Muscle layer of colon (tissue), 2 donors: ENCODE measurements at regions not wholly inside any gene's neighbourhood (a gene's known extent, or its start where the extent isn't known, plus 50 kb on each side); places are given as distances from the start of the nearest gene placed in this dataset.

Experiments used
- H3K27ac ChIP-seq: one replicate; pipeline ENCODE4 v1.7.0; 2013; ENCODE audit warnings: low read depth, mild to moderate bottlenecking, low read length, moderate library complexity
- H3K27me3 ChIP-seq, 2 donors: one replicate each; pipeline ENCODE4 v1.7.0; 2013; ENCODE audit warnings: low read length in 2 of 2, mild to moderate bottlenecking in 2 of 2; ENCODE audit not compliant: insufficient read depth in 2 of 2, control insufficient read depth in 1 of 2
- H3K36me3 ChIP-seq: one replicate; pipeline ENCODE4 v1.7.0; 2013; ENCODE audit warnings: mild to moderate bottlenecking, low read length; ENCODE audit not compliant: insufficient read depth
- H3K4me1 ChIP-seq: one replicate; pipeline ENCODE4 v1.7.0; 2013; ENCODE audit warnings: mild to moderate bottlenecking, low read length; ENCODE audit not compliant: insufficient read depth
- H3K4me3 ChIP-seq, 2 donors: one replicate each; pipeline ENCODE4 v1.7.0; 2013; ENCODE audit warnings: low read length in 2 of 2, low read depth in 1 of 2, mild to moderate bottlenecking in 1 of 2, moderate library complexity in 1 of 2
- H3K9ac ChIP-seq: one replicate; pipeline ENCODE4 v1.7.0; 2013; ENCODE audit warnings: low read length
- H3K9me3 ChIP-seq: one replicate; pipeline ENCODE4 v1.7.0; 2013; ENCODE audit warnings: mild to moderate bottlenecking, low read length
- donor health status: abdominal sarcoma.
- donor health status: Adenocarcinoma of cecum.

GRCh38 chr5:96242571-96242970 is 190.5 kb downstream of the PCSK1 start:
- H3K27ac ChIP-seq, result no peak overlapping the region
- H3K4me3 ChIP-seq, result no peak overlapping the region

GRCh38 chr5:96236831-96237230 is 196.2 kb downstream of the PCSK1 start:
- no peak overlapping the region for H3K4me3 ChIP-seq
- H3K9me3 ChIP-seq, result no peaks in the 10 kb centered on the region
- H3K27me3 ChIP-seq, result no peaks in the 10 kb centered on the region
- H3K4me1 ChIP-seq, result peaks cover 10% of the 10 kb centered on the region
- no peaks in the 10 kb centered on the region for H3K36me3 ChIP-seq
- H3K9ac ChIP-seq, result no peak overlapping the region
- no peak overlapping the region for H3K27ac ChIP-seq

More at GRCh38 chr5:96242571-96242970, 190.5 kb downstream of the PCSK1 start:
- Histone ChIP-seq H3K36me3 (no peaks in the 10 kb centered on the region), H3K9ac (no peak overlapping the region), H3K27me3 (no peaks in the 10 kb centered on the region), H3K9me3 (no peaks in the 10 kb centered on the region), H3K4me1 (peaks cover 8% of the 10 kb centered on the region)

GRCh38 chr5:96236051-96236450 is 197.0 kb downstream of the PCSK1 start:
- H3K9ac ChIP-seq, result no peak overlapping the region
- H3K27ac ChIP-seq, result no peak overlapping the region
- peak overlapping the region in 1 of 2 donors; percentile 8 for H3K4me3 ChIP-seq
- no peaks in the 10 kb centered on the region for H3K36me3 ChIP-seq
- H3K4me1 ChIP-seq, result peaks cover 10% of the 10 kb centered on the region
- H3K27me3 ChIP-seq, result no peaks in the 10 kb centered on the region
- no peaks in the 10 kb centered on the region for H3K9me3 ChIP-seq

GRCh38 chr5:96235008-96235910 is 197.8 kb downstream of the PCSK1 start:
- Histone ChIP-seq H3K27me3 (no peaks in the 10 kb centered on the region), H3K9ac (no peak overlapping the region), H3K4me3 (peak overlapping the region in 1 of 2 donors; percentile 8), H3K36me3 (no peaks in the 10 kb centered on the region), H3K27ac (peak overlapping the region; percentile 66), H3K9me3 (no peaks in the 10 kb centered on the region), H3K4me1 (peaks cover 10% of the 10 kb centered on the region)

- H3K27ac ChIP-seq, result no peak overlapping the region
- H3K4me3 ChIP-seq, result no peak overlapping the region
- no peaks in the 10 kb centered on the region for H3K36me3 ChIP-seq
- no peaks in the 10 kb centered on the region for H3K9me3 ChIP-seq
- no peak overlapping the region for H3K9ac ChIP-seq
- peaks cover 10% of the 10 kb centered on the region for H3K4me1 ChIP-seq
- H3K27me3 ChIP-seq, result no peaks in the 10 kb centered on the region
These were observed 200.4 kb downstream of the PCSK1 start for GRCh38 chr5:96232602-96233001.

GRCh38 chr5:96229188-96229587 is 203.9 kb downstream of the PCSK1 start:
- H3K9ac ChIP-seq, result no peak overlapping the region
- H3K9me3 ChIP-seq, result no peaks in the 10 kb centered on the region
- H3K27me3 ChIP-seq, result no peaks in the 10 kb centered on the region
- H3K4me1 ChIP-seq, result no peaks in the 10 kb centered on the region
- no peak overlapping the region for H3K4me3 ChIP-seq
- H3K36me3 ChIP-seq, result no peaks in the 10 kb centered on the region
- no peak overlapping the region for H3K27ac ChIP-seq

- no peak overlapping the region for H3K9ac ChIP-seq
- no peak overlapping the region for H3K4me3 ChIP-seq
- no peak overlapping the region for H3K27ac ChIP-seq
- no peaks in the 10 kb centered on the region for H3K36me3 ChIP-seq
- H3K27me3 ChIP-seq, result no peaks in the 10 kb centered on the region
- no peaks in the 10 kb centered on the region for H3K9me3 ChIP-seq
- H3K4me1 ChIP-seq, result no peaks in the 10 kb centered on the region
These were observed 204.6 kb downstream of the PCSK1 start for GRCh38 chr5:96228408-96228807.

- Histone ChIP-seq H3K9me3 (no peaks in the 10 kb centered on the region), H3K4me3 (no peak overlapping the region), H3K9ac (no peak overlapping the region), H3K36me3 (no peaks in the 10 kb centered on the region), H3K27me3 (no peaks in the 10 kb centered on the region), H3K27ac (no peak overlapping the region), H3K4me1 (no peaks in the 10 kb centered on the region)
These were observed 205.1 kb downstream of the PCSK1 start for GRCh38 chr5:96227957-96228356.

- no peaks in the 10 kb centered on the region for H3K27me3 ChIP-seq
These were observed 206.0 kb downstream of the PCSK1 start for GRCh38 chr5:96226941-96227552.

GRCh38 chr5:96222129-96222528 is 210.9 kb downstream of the PCSK1 start:
- Histone ChIP-seq H3K4me3 (no peak overlapping the region), H3K27me3 (no peaks in the 10 kb centered on the region), H3K27ac (no peak overlapping the region), H3K36me3 (no peaks in the 10 kb centered on the region), H3K9me3 (no peaks in the 10 kb centered on the region), H3K4me1 (no peaks in the 10 kb centered on the region), H3K9ac (no peak overlapping the region)

More at GRCh38 chr5:96226941-96227552, 206.0 kb downstream of the PCSK1 start:
- H3K36me3 ChIP-seq, result no peaks in the 10 kb centered on the region
- H3K27ac ChIP-seq, result no peak overlapping the region
- no peak overlapping the region for H3K9ac ChIP-seq
- no peaks in the 10 kb centered on the region for H3K4me1 ChIP-seq
- no peak overlapping the region for H3K4me3 ChIP-seq
- no peaks in the 10 kb centered on the region for H3K9me3 ChIP-seq

- Histone ChIP-seq H3K36me3 (no peaks in the 10 kb centered on the region), H3K9ac (no peak overlapping the region), H3K27ac (no peak overlapping the region), H3K4me3 (no peak overlapping the region), H3K27me3 (no peaks in the 10 kb centered on the region), H3K4me1 (no peaks in the 10 kb centered on the region), H3K9me3 (no peaks in the 10 kb centered on the region)
These were observed 212.2 kb downstream of the PCSK1 start for GRCh38 chr5:96220610-96221390.
